ENCODE measurements at regions not wholly inside any gene's neighbourhood (a gene's known extent, or its start where the extent isn't known, plus 50 kb on each side); places are given as distances from the start of the nearest gene placed in this dataset.

GRCh38 chr2:223467196-223467595, 135.0 kb downstream of the SCG2 start:
- H3K27ac ChIP-seq = no peak overlapping the region
- DNase-seq = no peak
- H3K4me3 ChIP-seq = no peak overlapping the region
- TF ChIP-seq, protein P1, sequence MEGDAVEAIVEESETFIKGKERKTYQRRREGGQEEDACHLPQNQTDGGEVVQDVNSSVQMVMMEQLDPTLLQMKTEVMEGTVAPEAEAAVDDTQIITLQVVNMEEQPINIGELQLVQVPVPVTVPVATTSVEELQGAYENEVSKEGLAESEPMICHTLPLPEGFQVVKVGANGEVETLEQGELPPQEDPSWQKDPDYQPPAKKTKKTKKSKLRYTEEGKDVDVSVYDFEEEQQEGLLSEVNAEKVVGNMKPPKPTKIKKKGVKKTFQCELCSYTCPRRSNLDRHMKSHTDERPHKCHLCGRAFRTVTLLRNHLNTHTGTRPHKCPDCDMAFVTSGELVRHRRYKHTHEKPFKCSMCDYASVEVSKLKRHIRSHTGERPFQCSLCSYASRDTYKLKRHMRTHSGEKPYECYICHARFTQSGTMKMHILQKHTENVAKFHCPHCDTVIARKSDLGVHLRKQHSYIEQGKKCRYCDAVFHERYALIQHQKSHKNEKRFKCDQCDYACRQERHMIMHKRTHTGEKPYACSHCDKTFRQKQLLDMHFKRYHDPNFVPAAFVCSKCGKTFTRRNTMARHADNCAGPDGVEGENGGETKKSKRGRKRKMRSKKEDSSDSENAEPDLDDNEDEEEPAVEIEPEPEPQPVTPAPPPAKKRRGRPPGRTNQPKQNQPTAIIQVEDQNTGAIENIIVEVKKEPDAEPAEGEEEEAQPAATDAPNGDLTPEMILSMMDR (IDR thresholded peaks at IDR 0.05) = no peak
- TF ChIP-seq POLR2A (IDR thresholded peaks at IDR 0.05) = no peak
- no peaks in the 10 kb centered on the region for H3K9me3 ChIP-seq
- H3K27me3 ChIP-seq = no peaks in the 10 kb centered on the region
- H3K4me1 ChIP-seq = no peaks in the 10 kb centered on the region
- no peaks in the 10 kb centered on the region for H3K36me3 ChIP-seq

DNA sequence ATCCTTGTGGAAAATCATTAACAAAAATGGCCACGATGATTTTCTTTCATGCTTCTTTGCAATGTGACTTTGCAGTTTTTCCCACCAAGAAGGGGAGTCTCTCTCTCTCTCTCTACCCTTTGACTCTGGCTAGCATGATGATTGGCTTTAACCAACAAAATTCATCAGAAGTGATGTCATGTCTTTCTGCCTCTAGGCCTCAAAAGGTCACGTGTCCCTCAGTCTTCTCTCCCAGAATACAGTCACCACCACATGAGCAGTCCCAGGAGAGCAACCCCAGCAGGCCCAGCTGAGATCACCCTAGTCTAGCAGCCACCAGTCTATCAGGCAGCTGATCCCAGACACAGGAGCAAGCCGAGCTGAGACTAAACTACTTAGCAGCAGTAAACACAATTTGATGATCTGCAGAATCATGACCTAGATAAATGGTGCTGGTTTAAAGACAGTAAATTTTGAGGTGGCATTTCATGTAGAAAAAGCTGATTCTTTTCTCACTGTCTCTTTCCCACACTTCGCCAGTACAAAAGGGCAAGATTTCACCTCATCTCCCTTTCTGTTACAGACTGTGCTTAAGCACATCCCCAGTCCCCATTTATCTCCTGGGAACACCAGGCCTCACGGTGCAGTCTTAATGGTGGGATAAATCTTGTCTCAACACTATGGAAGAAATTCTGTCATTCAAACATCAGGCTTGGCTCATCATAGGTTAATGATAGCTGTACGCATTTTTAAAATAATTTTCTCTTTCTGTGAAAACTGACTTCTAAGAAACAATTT, 132.7 kb downstream of the SCG2 start:
- Histone ChIP-seq H3K36me3 (no peaks in the 10 kb centered on the region), H3K9me3 (no peaks in the 10 kb centered on the region), H3K4me1 (no peaks in the 10 kb centered on the region), H3K4me3 (no peak overlapping the region), H3K27me3 (no peaks in the 10 kb centered on the region), H3K27ac (no peak overlapping the region)
- no peak for TF ChIP-seq POLR2A (IDR thresholded peaks at IDR 0.05)
- TF ChIP-seq, protein P1 (IDR thresholded peaks at IDR 0.05) = no peak
- no peak for DNase-seq

GRCh38 chr2:223470602-223471001, 131.6 kb downstream of the SCG2 start:
- TF ChIP-seq, protein P1 (IDR thresholded peaks at IDR 0.05) = no peak
- no peak for TF ChIP-seq POLR2A (IDR thresholded peaks at IDR 0.05)
- H3K36me3 ChIP-seq = no peaks in the 10 kb centered on the region
- H3K27me3 ChIP-seq = no peaks in the 10 kb centered on the region
- no peaks in the 10 kb centered on the region for H3K9me3 ChIP-seq
- H3K27ac ChIP-seq = no peak overlapping the region
- DNase-seq = no peak
- no peaks in the 10 kb centered on the region for H3K4me1 ChIP-seq
- no peak overlapping the region for H3K4me3 ChIP-seq

GRCh38 chr2:223472771-223473170, 129.4 kb downstream of the SCG2 start:
- H3K36me3 ChIP-seq = no peaks in the 10 kb centered on the region
- H3K27me3 ChIP-seq = no peaks in the 10 kb centered on the region
- no peaks in the 10 kb centered on the region for H3K9me3 ChIP-seq
- no peak for DNase-seq
- H3K4me1 ChIP-seq = no peaks in the 10 kb centered on the region
- TF ChIP-seq POLR2A (IDR thresholded peaks at IDR 0.05) = no peak
- TF ChIP-seq, protein P1 (IDR thresholded peaks at IDR 0.05) = no peak
- H3K27ac ChIP-seq = no peak overlapping the region
- no peak overlapping the region for H3K4me3 ChIP-seq

DNA sequence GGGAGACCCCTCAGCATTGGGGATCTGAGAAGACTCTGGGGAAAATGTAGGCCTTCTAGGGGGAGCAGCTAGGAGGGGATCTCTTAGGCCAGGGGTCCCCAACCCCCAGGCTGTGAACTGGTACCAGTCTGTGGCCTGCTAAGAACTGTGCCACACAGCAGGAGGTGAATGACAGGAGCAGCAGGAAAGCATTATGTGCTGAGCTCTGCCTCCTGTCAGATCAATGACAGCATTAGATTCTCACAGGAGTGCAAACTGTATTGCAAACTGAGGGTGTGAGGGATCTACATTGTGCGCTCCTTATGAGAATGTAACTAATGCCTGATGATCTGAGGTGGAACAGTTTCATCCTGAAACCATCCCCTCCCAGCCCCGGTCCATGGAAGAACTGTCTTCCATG, 127.3 kb downstream of the SCG2 start:
- no peaks in the 10 kb centered on the region for H3K4me1 ChIP-seq
- no peaks in the 10 kb centered on the region for H3K27me3 ChIP-seq
- TF ChIP-seq, protein P1 (IDR thresholded peaks at IDR 0.05) = no peak

More for the DNA sequence above, 127.3 kb downstream of the SCG2 start:
- Histone ChIP-seq H3K9me3 (no peaks in the 10 kb centered on the region), H3K4me3 (no peak overlapping the region), H3K36me3 (no peaks in the 10 kb centered on the region), H3K27ac (no peak overlapping the region)
- DNase-seq = no peak
